Central memory CD8-positive, alpha-beta T cell (primary cell): ENCODE measurements at regions not wholly inside any gene's neighbourhood (a gene's known extent, or its start where the extent isn't known, plus 50 kb on each side); places are given as distances from the start of the nearest gene placed in this dataset.

ENCODE experiments used
- ATAC-seq: fragments of 150-1000 bp; cut with Tn5 transposase; replicated peaks from 2 replicates; pipeline ENCODE4 v1.10.0; 2022; ENCODE audit warnings: mild to moderate bottlenecking, moderate FRiP score, moderate number of reproducible peaks; ENCODE audit not compliant: poor library complexity, severe bottlenecking; ENCODE audit errors: extremely low read depth
- DNase-seq, 2 donors: peaks; one replicate each; pipeline ENCODE4 v3.0.0; 2021; ENCODE audit warnings: low spot score in 2 of 2
- H3K27ac Mint-ChIP-seq: one replicate; pipeline ENCODE4 v1.8.0; 2022; ENCODE audit warnings: low read depth, mild to moderate bottlenecking, moderate library complexity, mixed read lengths
- H3K27me3 Mint-ChIP-seq: one replicate; pipeline ENCODE4 v1.8.0; 2022; ENCODE audit warnings: mixed read lengths
- H3K36me3 Mint-ChIP-seq: one replicate; pipeline ENCODE4 v1.8.0; 2022; ENCODE audit warnings: mild to moderate bottlenecking, moderate library complexity, mixed read lengths; ENCODE audit not compliant: insufficient read depth
- H3K4me1 Mint-ChIP-seq: one replicate; pipeline ENCODE4 v1.8.0; 2022; ENCODE audit warnings: mixed read lengths
- H3K4me3 Mint-ChIP-seq: one replicate; pipeline ENCODE4 v1.8.0; 2022; ENCODE audit warnings: mild to moderate bottlenecking, moderate library complexity, mixed read lengths
- H3K9me3 Mint-ChIP-seq: one replicate; pipeline ENCODE4 v1.8.0; 2022; ENCODE audit warnings: mixed read lengths

DNA sequence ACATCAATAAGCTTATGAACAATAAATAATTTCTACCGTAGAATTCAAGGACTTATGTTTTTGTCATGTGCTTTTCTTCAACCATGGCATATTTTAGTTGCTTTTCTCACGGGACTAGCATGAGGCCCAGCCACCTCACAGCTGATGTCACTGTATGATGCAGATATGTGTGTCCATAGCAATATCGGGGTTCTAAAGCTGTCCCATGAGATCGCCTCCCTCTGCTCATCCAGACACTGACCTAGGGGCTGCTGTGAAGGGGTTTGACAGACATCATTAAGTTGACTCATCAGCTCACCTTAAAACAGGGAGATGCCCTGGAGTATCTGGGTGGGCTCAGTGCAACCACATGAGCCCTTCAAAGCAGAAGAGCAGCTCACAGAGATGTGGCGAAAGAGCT, 210.3 kb upstream of the AJAP1 start:
- DNase-seq (no peak), ATAC-seq (no peak)
- no peaks in the 10 kb centered on the region for H3K4me1 Mint-ChIP-seq
- no peak overlapping the region for H3K27ac Mint-ChIP-seq
- peaks cover 78% of the 10 kb centered on the region for H3K27me3 Mint-ChIP-seq
- H3K9me3 Mint-ChIP-seq = no peaks in the 10 kb centered on the region
- H3K4me3 Mint-ChIP-seq = no peak overlapping the region
- peaks cover 2% of the 10 kb centered on the region for H3K36me3 Mint-ChIP-seq

DNA sequence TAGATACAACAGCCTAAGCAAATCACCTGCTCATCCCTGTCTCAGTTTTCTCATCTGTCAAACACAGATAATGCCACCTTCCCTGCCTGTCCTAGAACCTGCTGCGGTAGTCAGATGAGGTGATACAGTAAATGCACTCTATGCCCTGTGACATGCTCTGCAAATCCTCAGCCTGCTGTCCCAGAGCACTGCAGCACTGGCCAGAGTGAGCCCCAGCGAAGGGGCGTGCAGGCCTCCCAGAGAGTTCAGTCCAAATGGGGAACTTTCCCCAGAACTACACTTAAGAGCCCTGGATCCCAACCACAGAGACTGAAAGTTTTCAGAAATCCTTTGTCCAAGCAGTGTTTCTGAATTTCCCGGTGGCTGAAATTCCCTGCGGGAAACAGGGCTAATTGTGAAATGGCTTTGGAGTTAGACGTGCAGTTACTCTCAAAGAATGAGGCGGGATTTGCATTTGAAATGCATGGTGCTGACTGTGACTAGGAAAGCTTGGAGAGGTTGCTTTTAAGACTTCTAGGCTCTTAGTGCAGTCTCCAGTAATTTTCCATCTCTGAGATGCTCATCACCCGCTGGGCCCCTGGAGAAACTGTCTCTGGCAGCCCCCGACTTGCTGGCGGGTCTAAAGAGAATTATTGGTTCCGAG, 206.5 kb upstream of the AJAP1 start:
- peaks cover 71% of the 10 kb centered on the region for H3K27me3 Mint-ChIP-seq
- ATAC-seq = no peak
- peaks cover 2% of the 10 kb centered on the region for H3K36me3 Mint-ChIP-seq
- no peak for DNase-seq
- H3K4me1 Mint-ChIP-seq = no peaks in the 10 kb centered on the region
- no peak overlapping the region for H3K27ac Mint-ChIP-seq
- H3K9me3 Mint-ChIP-seq = no peaks in the 10 kb centered on the region
- no peak overlapping the region for H3K4me3 Mint-ChIP-seq

DNA sequence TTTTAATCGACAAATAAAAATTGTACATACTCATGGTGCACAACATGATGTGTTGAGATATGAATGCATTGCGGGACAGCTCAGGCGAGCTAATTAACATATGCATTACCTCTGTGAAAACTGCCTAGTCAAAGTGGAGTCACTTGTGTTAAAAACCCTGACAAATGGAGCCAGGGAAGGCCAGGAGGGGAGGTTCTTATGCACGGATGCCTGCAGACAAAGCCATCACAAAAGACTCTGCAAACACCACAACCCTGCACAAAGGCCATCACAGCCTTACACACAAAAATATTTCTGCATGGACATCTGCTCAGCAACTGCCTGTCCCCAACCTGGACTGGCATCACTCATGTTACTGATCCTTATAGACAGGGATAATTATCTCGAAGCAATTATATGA, 204.4 kb upstream of the AJAP1 start:
- Mint-ChIP-seq H3K36me3 (no peaks in the 10 kb centered on the region), H3K4me3 (no peak overlapping the region), H3K4me1 (no peaks in the 10 kb centered on the region), H3K9me3 (no peaks in the 10 kb centered on the region), H3K27me3 (peaks cover 70% of the 10 kb centered on the region), H3K27ac (no peak overlapping the region)
- no peak for DNase-seq
- ATAC-seq = no peak

DNA sequence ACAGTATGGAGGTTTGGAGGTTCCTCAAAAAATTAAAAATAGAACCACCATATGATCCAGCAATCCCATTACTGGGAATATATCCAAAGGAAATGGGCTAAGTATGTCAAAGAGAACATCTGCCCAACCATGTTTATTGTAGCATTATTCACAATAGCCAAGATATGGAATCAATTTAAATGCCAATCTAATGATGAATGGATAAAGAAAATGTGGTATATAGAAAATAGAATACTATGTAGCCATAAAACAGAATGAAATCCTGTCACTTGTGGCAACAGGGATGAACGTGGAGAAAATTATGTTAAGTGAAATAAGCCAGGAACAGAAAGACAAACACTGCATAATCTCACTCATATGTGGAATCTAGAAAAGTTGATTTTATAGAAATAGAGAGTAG, 201.7 kb upstream of the AJAP1 start:
- DNase-seq = no peak
- H3K9me3 Mint-ChIP-seq = peaks cover 6% of the 10 kb centered on the region
- H3K27me3 Mint-ChIP-seq = peaks cover 42% of the 10 kb centered on the region
- no peak overlapping the region for H3K4me3 Mint-ChIP-seq
- no peaks in the 10 kb centered on the region for H3K4me1 Mint-ChIP-seq
- ATAC-seq = no peak
- no peak overlapping the region for H3K27ac Mint-ChIP-seq
- no peaks in the 10 kb centered on the region for H3K36me3 Mint-ChIP-seq

DNA sequence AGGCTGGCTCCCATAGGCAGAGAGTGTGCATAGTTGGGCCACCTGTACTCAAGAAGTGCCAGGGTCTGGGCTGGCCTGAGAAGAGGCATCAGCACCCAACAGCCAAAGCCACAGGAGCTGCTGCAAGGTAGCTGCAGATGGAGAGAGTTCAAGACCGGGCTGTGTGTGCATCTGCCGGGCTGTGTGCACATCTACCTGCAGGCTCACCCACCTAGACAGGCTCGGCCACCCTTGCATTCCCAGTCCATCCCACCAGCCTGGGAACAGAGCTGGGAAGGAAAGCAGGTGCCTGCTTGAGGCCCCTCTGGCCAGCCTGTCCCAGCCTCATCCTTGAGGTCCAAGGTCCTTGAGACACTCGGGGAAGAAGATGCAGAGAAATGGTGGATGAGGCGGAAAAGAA, 194.4 kb upstream of the AJAP1 start:
- no peak for ATAC-seq
- Mint-ChIP-seq H3K27me3 (peaks cover 9% of the 10 kb centered on the region), H3K9me3 (peaks cover 6% of the 10 kb centered on the region), H3K36me3 (no peaks in the 10 kb centered on the region), H3K4me3 (no peak overlapping the region), H3K4me1 (no peaks in the 10 kb centered on the region), H3K27ac (no peak overlapping the region)
- no peak for DNase-seq

DNA sequence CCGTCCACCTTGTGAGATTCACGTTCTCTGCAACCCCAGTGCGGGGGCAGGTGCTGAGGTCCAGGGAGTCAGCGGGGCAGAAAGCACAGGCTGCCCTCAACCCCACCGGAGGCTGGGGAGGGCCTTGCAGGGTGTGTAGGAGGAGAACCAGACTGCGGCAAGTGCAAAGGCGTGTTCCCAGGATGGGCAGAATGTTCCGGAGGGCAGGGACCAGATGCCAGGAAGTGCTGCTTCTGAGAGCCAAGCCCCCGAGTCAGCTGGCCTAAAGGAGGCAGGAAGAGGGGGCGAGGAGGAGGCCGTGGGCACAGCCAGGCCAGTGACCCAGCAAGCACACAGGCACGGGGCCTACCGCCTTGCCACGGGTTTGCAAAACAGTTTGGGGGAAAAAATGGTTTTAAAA, 193.8 kb upstream of the AJAP1 start:
- Mint-ChIP-seq H3K4me3 (no peak overlapping the region), H3K27ac (no peak overlapping the region), H3K9me3 (peaks cover 6% of the 10 kb centered on the region), H3K27me3 (peaks cover 9% of the 10 kb centered on the region), H3K4me1 (no peaks in the 10 kb centered on the region), H3K36me3 (no peaks in the 10 kb centered on the region)
- ATAC-seq (no peak), DNase-seq (no peak)

DNA sequence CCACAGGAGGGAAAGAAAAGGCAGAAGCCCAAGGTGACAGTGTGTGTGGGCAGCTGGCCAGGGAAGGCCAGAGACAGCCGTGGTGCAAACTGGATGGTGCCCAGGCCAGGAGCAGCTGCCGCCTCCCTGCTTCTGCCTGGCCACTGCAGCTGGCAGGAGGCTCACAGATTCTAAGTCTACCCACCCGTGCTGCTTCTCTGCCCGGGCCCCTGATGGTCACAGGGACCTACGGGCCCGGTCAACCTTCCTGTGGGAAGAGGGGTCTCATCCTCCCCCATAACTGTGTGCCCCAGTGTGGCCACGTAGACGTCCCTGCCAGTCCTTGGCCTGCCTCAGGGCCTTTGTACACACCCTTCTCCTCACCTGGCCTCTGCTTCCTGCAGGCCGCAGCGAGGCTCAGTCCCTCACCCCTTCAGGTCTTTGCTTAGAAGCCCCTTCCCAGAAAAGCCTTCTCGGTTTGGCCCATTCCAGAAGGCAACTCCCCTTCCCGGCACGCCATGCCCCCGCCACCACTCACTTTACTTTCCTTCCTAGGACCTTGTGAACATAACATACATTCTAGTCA, 192.6 kb upstream of the AJAP1 start:
- ATAC-seq (no peak), DNase-seq (no peak)
- no peak overlapping the region for H3K4me3 Mint-ChIP-seq
- H3K9me3 Mint-ChIP-seq = no peaks in the 10 kb centered on the region
- peaks cover 11% of the 10 kb centered on the region for H3K27me3 Mint-ChIP-seq
- H3K4me1 Mint-ChIP-seq = no peaks in the 10 kb centered on the region
- H3K36me3 Mint-ChIP-seq = no peaks in the 10 kb centered on the region
- no peak overlapping the region for H3K27ac Mint-ChIP-seq

DNA sequence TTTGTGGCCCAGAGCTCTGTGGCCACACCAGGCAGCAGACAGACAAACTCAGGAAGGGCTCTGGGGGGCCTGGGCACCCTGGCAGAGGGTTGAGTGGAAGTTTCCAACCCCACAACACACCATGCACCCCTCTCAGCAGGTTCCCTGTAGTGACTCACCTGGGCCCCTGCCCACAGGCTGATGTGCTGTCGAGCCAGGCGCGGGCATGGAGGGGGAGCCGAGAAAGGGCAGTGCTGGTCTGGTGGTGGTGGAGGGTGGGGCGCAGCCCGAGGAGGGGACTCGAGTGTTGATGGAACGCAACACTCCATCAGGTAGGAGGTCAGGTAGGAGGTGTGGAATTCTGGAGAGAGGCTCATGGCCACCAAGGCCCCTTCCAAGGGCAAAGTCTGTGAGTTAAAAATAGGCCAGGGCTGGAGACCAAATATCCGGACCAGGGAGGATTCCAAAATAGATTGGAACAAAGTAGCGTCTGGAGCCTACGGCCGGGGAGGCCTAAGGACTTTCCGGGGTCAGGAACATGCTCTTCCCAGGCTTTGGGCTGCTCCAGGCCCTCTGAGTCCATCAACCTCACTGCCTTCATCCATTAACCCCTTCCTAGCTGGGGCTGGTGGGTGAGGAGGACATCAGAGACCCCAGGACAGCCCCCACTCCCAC, 191.5 kb upstream of the AJAP1 start:
- no peak for DNase-seq
- no peak for ATAC-seq
- no peak overlapping the region for H3K27ac Mint-ChIP-seq
- no peaks in the 10 kb centered on the region for H3K9me3 Mint-ChIP-seq
- no peak overlapping the region for H3K4me3 Mint-ChIP-seq
- H3K36me3 Mint-ChIP-seq = no peaks in the 10 kb centered on the region
- peaks cover 17% of the 10 kb centered on the region for H3K27me3 Mint-ChIP-seq
- no peaks in the 10 kb centered on the region for H3K4me1 Mint-ChIP-seq

DNA sequence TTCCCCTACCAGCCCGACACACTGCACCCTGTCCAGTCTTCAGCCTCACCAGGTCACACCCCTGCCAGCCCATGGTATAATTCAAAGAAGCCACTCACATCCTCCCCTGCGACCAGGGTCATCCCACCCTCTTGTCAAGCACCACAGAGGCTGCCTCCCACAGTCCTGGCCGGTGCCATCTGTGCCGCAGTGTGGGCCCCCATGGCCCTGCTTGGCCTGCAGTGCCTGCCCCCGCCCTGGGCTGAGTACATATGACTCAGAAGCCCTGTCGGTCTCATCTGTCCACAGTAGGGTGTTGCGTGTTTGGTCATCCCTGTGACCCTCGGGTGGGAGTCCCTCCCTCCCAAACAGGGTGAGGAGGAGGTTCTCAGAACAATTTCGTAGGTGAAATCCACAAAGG, 190.8 kb upstream of the AJAP1 start:
- Mint-ChIP-seq H3K4me3 (no peak overlapping the region), H3K27ac (no peak overlapping the region), H3K36me3 (no peaks in the 10 kb centered on the region), H3K9me3 (no peaks in the 10 kb centered on the region), H3K4me1 (no peaks in the 10 kb centered on the region), H3K27me3 (peaks cover 17% of the 10 kb centered on the region)
- ATAC-seq (no peak), DNase-seq (no peak)

DNA sequence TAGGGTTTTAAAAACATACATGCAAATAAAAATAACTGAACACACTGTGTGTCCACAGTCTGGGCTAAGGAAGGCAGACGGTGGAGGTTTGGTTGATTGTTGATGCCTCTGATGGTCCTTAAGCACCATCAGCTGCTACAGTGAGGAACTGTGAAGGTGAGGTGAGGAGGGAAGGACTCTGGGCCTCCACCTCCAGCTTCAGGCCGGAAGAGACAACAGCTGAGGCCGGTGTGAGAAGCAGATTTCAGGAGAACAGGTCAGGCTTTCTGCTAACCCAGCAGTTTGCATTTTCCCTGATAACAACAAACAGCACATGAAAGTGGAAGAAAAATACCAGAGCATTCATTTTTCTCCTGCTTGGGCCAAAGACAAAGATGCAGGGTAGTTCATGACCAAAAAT, 189.9 kb upstream of the AJAP1 start:
- H3K4me3 Mint-ChIP-seq = no peak overlapping the region
- H3K9me3 Mint-ChIP-seq = no peaks in the 10 kb centered on the region
- H3K36me3 Mint-ChIP-seq = no peaks in the 10 kb centered on the region
- H3K4me1 Mint-ChIP-seq = no peaks in the 10 kb centered on the region
- peaks cover 17% of the 10 kb centered on the region for H3K27me3 Mint-ChIP-seq
- DNase-seq = no peak
- no peak overlapping the region for H3K27ac Mint-ChIP-seq
- no peak for ATAC-seq

DNA sequence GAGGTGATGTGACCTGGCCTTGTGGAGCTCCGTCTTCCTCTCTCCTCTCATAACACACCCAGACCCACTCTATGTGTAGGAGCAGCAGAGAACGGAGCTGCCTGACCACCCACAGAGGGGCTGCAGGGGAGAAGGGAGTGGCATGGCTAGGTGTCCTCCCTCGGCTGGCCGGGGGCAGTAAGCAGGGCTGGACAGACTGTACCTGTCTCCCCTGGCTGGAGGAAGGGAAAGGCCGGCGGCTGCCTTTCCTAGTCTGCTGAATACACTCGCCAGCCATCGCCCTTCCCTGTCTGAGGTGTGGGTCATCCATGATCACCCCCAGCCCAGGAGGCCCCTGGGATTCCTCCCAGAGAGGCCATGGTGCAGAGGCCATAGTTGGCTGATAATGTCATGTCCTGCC, 187.2 kb upstream of the AJAP1 start:
- no peak overlapping the region for H3K27ac Mint-ChIP-seq
- no peaks in the 10 kb centered on the region for H3K36me3 Mint-ChIP-seq
- H3K4me3 Mint-ChIP-seq = no peak overlapping the region

DNA sequence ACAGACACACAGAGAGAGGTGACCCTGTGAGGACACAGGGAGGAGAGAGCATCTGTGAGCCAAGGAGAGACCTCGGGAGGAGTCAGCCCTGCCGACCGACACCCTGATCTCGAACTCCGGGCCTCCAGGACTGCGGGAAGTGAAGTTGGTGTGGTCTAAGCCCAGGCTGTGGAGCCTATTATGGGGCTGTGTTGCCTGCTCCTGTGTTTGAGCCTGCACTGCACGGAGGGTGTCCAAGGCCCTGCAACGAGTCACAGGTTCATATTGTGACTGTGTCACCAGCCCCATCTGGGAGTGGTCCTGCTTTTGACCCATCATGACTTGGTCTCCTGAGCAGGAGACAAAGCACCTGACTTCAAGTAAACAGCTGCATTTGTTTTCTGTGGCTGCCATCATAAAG, 186.0 kb upstream of the AJAP1 start:
- H3K27ac Mint-ChIP-seq = no peak overlapping the region
- no peaks in the 10 kb centered on the region for H3K36me3 Mint-ChIP-seq
- no peak overlapping the region for H3K4me3 Mint-ChIP-seq
- peaks cover 17% of the 10 kb centered on the region for H3K27me3 Mint-ChIP-seq
- H3K4me1 Mint-ChIP-seq = no peaks in the 10 kb centered on the region
- ATAC-seq (no peak), DNase-seq (no peak)
- no peaks in the 10 kb centered on the region for H3K9me3 Mint-ChIP-seq

More for the DNA sequence above, 187.2 kb upstream of the AJAP1 start:
- Mint-ChIP-seq H3K9me3 (no peaks in the 10 kb centered on the region), H3K4me1 (no peaks in the 10 kb centered on the region), H3K27me3 (peaks cover 17% of the 10 kb centered on the region)
- ATAC-seq (no peak), DNase-seq (no peak)

DNA sequence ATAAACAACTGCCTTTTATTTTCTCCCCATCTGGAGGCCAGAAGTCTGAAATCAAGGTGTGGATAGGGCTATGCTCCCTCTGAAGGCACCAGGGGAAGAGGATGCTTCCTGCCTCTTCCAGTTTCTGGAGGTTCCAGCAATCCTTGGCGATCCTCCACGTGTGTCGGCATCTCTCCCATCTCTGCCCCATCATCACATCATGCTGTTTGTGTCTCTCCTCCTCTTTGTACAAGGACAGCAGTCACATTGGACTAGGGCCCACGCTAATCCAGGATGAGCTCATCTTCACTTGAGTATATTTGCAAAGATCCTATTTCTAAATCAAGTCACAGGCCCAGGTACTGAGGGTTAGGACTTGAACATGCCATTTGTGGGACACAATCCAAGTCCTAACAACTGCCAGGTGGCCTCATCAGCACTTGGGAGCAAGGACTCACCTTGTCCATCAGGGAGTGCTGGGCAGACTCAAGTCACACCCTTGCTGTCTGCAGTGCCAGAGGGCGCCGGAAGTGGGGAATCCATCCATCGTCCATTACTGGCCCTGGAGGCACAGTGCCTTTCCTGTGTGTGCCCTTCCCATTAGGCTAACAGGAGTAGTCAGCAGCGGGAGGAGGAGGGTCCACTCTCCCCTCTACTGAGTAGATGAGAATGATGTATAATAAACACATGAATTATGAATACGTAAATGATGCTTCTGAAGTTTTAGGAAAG, 185.4 kb upstream of the AJAP1 start:
- Mint-ChIP-seq H3K27me3 (peaks cover 15% of the 10 kb centered on the region), H3K4me3 (no peak overlapping the region), H3K36me3 (no peaks in the 10 kb centered on the region), H3K9me3 (no peaks in the 10 kb centered on the region), H3K27ac (no peak overlapping the region), H3K4me1 (no peaks in the 10 kb centered on the region)
- ATAC-seq (no peak), DNase-seq (no peak)
